CD4-positive, alpha-beta T cell treated with Interleukin-10 for 1 hour (primary cell): ENCODE measurements at regions not wholly inside any gene's neighbourhood (a gene's known extent, or its start where the extent isn't known, plus 50 kb on each side); places are given as distances from the start of the nearest gene placed in this dataset.
"Not testable (repeated sequence)": the region's sequence is repeated elsewhere in the genome, so short reads cannot be mapped to it uniquely, and the experiment has no call there.

Experiments
- DNase-seq: peaks from one replicate; pipeline ENCODE4 v3.0.0-alpha.2; 2020

- DNase-seq, result no peak
Measured at GRCh38 chr14:30271811-30272323, 287.1 kb upstream of the G2E3 start.

- DNase-seq, result no peak
Measured at GRCh38 chr14:30272848-30273832, 285.8 kb upstream of the G2E3 start.

- DNase-seq, result no peak
Measured at GRCh38 chr14:30275604-30276003, 283.4 kb upstream of the G2E3 start.

- no peak for DNase-seq
Measured at GRCh38 chr14:30277268-30277667, 281.7 kb upstream of the G2E3 start.

GRCh38 chr14:30278856-30279255 lies 280.1 kb upstream of the G2E3 start:
- not testable (repeated sequence) for DNase-seq

- DNase-seq, result no peak
Measured at GRCh38 chr14:30283822-30284446, 275.0 kb upstream of the G2E3 start.

- no peak for DNase-seq
Measured at GRCh38 chr14:30284808-30285207, 274.1 kb upstream of the G2E3 start.

- DNase-seq, result no peak
Measured at GRCh38 chr14:30287579-30288445, 271.1 kb upstream of the G2E3 start.

- no peak for DNase-seq
Measured at GRCh38 chr14:30290001-30290400, 269.0 kb upstream of the G2E3 start.

GRCh38 chr14:30291216-30291615 lies 267.7 kb upstream of the G2E3 start:
- DNase-seq, result no peak

- no peak for DNase-seq
Measured at GRCh38 chr14:30292541-30292940, 266.4 kb upstream of the G2E3 start.

- no peak for DNase-seq
Measured at GRCh38 chr14:30295980-30296379, 263.0 kb upstream of the G2E3 start.

GRCh38 chr14:30296931-30297405 lies 262.0 kb upstream of the G2E3 start:
- DNase-seq, result no peak

GRCh38 chr14:30297876-30298795 lies 260.8 kb upstream of the G2E3 start:
- DNase-seq, result no peak

- DNase-seq, result no peak
Measured at GRCh38 chr14:30299915-30300314, 259.0 kb upstream of the G2E3 start.

GRCh38 chr14:30303350-30303749 lies 255.6 kb upstream of the G2E3 start:
- DNase-seq, result no peak

- no peak for DNase-seq
Measured at GRCh38 chr14:30305346-30305745, 253.6 kb upstream of the G2E3 start.

- no peak for DNase-seq
Measured at GRCh38 chr14:30309405-30309804, 249.6 kb upstream of the G2E3 start.

- DNase-seq, result no peak
Measured at GRCh38 chr14:30312214-30312613, 246.7 kb upstream of the G2E3 start.

- DNase-seq, result no peak
Measured at GRCh38 chr14:30317729-30318128, 241.2 kb upstream of the G2E3 start.

GRCh38 chr14:30322819-30323218 lies 236.1 kb upstream of the G2E3 start:
- no peak for DNase-seq

- DNase-seq, result no peak
Measured at GRCh38 chr14:30330033-30330432, 228.9 kb upstream of the G2E3 start.
